Fibroblast of skin of left biceps (primary cell): ENCODE measurements at regions not wholly inside any gene's neighbourhood (a gene's known extent, or its start where the extent isn't known, plus 50 kb on each side); places are given as distances from the start of the nearest gene placed in this dataset.
"Not testable (repeated sequence)": the region's sequence is repeated elsewhere in the genome, so short reads cannot be mapped to it uniquely, and the experiment has no call there.

ENCODE experiments used
- DNase-seq, 2 experiments: peaks; one replicate each; pipeline ENCODE4 v3.0.0-alpha.2; 2013; ENCODE audit warnings: low read depth in 2 of 2

DNA sequence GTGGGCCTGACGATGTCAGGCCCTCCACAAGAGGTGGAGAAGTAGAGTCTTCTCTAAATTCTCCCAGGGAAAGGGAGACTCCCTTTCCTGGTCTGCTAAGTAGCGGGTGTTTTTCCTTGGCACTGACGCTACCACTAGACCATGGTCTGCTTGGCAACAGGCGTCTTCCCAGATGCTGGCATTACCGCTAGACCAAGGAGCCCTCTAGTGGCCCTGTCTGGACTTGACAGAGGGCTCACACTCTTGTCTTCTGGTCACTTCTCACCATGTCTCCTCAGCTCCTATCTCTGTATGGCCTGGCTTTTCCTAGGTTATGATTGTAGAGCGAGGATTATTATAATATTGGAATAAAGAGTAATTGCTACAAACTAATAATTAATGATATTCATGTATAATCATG is 51.1 kb upstream of the RASSF6 start:
- not testable (repeated sequence) for DNase-seq

DNA sequence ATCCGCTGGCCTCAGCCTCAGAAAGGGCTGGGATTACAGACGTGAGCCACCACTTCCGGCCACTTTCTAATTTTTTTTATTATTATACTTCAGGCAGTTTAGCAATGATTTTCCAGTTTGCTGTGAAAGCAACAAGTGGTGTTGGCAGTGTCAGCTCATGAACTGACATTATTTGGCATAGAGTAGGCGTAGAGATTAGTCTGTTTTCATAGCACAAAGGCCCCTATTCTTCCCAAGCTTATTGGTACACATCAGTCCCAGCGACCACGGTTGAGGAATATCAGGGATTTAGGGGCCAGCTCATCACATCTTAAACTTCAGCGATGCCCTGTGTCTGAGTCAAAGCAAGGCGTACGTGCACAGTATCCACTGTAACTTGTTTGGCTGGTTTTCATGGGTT is 53.0 kb upstream of the RASSF6 start:
- DNase-seq, result no peak

GRCh38 chr4:73674451-73674919 is 54.2 kb upstream of the RASSF6 start:
- no peak for DNase-seq

DNA sequence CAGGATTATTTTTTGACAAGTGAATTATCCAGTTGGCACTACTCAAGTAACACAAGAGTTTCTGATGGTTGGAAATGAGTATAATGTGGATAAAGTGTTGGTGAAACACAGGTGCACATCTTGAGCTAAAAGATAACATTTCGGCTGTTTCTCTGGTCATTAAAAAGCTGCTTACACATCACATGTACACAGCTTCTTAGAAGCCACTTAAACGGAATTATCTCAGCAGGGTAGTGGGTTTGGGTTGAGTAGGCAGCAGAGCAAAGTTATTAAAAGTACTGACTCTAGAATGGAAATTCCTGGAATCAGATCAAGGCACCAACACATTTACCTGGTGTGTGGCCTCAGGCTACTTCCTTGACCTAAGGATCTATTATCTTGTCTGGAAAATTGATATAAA is 55.4 kb upstream of the RASSF6 start:
- no peak for DNase-seq

DNA sequence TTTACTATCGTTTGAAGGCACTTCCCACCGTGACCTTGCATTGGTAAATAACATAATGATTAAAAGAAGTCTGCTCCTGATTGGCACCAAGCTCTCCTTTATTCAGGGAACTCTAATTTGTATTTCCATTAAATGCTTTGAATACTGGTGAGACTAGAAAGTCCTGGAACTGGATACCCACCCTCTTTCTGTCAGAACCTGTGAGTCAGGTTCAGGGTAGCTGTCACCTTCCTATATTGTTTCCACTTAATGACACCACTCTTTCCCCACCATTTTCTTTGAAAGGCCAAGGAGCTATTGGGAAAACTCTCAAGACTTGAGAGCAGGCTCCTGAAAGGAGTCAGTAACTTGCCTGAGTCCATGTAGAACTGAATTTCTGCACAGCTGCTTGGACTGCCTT is 55.9 kb upstream of the RASSF6 start:
- DNase-seq, result no peak

- no peak for DNase-seq
Observed at GRCh38 chr4:73676861-73677323, 56.7 kb upstream of the RASSF6 start.

DNA sequence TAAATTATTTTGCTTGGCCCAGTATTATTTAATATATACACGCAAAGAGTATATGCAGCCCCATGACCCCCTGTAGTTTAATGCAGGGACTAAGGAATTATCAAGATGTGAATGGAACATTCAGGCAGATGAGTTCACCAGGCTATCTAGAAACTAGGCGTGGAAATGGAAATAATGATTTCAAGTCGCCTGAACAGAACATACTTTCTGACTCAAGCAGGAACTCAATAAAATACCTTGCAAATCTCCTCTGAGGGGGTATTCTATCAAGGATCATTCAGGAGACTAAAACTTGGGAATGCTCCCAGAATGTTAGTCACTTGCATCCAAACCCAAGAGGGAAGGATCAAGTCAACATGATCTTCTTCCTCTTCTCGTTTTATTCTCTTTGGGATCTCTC is 59.6 kb upstream of the RASSF6 start:
- DNase-seq, result peak; percentile 74 to 79

DNA sequence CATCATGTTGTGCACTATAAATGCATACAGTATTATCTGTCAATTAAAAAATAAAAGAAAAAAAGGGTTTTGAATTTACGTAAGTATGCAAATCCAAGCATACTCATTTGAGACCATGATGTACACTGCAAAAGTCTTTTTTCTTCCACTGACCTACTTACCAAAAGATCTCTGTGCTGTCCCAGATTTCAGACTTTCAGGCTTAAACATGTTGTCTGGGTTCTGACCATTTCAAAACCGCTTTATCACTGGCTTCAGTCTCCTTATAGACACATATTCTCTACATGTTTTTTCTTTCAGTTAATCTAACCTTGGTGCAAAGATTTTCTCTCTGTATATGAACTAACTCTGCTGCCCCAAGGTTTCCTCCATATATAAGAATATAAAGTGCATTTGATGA is 58.6 kb upstream of the CXCL8 start:
- no peak for DNase-seq

DNA sequence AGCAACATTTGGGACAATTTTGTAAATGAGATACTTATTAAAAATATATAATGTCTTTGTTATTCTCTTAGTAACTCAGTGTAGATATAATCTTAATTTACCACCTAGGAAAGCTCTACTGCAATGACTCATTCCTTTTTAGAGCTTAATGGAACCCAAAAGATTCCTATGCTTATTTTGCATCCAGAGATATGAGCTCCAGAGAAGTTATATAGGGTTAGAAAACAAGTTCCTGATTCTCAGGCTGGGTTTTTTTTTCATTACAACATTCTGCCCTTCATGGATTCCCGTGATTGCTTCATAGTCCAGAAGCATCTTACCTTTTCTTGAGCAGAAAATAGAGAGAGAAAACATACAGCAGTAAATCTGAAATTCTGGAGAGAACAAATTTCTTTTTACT is 57.9 kb upstream of the CXCL8 start:
- DNase-seq, result no peak

DNA sequence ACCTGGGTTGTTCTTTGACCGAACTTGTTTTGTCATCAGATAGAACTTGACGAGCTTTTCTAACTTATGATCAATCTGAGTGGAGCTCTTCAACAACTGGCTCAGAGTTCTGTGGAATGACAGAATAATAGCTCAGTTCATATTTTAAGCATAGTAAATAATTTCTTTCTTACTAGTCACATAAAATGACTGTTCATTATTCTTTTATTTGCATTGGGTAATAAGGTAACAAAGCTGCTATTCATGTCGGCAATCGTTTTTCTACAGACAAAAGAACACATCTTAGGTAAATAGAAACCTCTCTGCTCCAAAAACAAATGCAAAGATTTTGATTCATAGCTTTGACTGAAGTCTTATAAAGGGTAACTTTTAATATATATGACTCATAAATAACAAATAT is 57.3 kb upstream of the CXCL8 start:
- DNase-seq, result no peak

DNA sequence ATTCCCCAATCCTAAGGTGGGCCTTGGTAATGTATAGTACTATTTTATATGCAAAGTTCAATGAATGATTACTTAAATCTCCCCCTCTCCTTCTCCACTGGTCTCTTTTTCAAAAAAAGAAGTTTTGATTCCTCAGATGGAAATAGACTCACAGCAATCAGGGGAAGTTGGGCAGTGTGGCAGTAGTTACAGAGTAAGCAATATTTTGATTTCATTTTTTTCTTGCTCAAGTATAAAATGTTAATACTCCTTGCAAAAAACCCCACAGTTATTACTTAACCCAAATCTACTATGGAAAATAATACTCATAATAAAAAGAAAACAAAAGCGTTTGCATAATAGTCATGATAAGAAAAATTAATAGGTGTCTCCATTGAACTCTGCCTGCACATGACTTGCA is 56.9 kb upstream of the CXCL8 start:
- DNase-seq, result no peak

DNA sequence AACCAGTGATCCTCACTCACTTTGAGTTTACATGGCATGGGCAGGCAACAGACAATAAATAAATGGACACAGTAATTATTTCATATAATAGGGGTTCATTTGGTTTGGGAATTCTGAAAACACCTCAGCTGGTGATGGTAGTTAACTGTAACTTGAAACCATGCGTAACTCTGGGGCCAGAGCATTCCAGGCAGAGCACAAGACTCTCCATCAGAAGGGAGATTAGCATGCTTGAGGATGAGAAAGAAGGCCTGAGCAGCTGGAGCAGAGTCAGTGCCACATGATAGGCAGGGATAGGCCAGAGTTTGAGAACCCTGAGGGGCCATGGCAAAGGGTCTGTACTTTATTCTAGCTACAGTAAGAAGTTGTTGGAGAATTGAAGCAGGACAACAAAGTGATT is 56.3 kb upstream of the CXCL8 start:
- no peak for DNase-seq

- no peak for DNase-seq
Observed at GRCh38 chr4:73685052-73685451, 55.3 kb upstream of the CXCL8 start.

- DNase-seq, result no peak
Observed at GRCh38 chr4:73687421-73687820, 52.9 kb upstream of the CXCL8 start.

DNA sequence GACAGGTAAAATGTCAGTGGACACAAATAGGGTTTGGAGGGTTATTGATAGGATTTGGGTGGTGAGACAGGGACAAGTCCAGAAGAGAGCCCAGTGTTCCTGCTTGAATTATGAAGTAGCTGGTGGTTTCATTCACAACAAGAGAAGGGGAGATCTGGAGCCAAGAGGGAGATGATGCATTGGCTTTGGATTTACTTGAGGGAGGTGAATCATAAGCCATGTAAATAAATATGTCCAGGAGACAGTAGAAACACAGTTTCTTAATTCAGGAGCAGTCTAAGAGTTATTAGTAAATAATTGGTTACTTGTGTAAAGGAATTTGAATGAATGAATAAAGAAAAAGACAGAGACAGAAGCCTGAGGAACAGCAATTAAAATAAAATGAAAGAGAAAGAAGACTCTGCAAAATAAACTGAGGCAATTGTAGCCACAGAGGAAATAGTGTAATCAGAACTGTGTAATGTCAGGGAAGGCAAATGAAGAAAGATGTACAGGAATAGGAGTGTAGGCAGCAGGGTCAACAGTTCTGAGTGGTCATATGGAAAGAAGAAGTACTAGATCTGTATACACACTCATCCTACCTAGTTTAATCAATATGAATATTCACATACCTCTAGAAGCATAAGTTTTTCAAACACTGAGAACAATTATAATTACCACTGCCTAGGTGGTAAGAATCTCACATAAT is 50.2 kb upstream of the CXCL8 start:
- DNase-seq, result no peak
